Lower leg skin (tissue), 4 donors: ENCODE measurements at regions not wholly inside any gene's neighbourhood (a gene's known extent, or its start where the extent isn't known, plus 50 kb on each side); places are given as distances from the start of the nearest gene placed in this dataset.

Experiments used
- DNase-seq, 2 donors: peaks; one replicate each; pipeline ENCODE4 v3.0.0-alpha.2; 2019; ENCODE audit warnings: low spot score in 2 of 2
- H3K4me3 ChIP-seq: fragments of 200-600 bp; sonication (generic); 2 replicates; pipeline ENCODE4 v1.5.1; 2017; ENCODE audit warnings: mild to moderate bottlenecking, low read depth; ENCODE audit not compliant: poor library complexity, severe bottlenecking
- POLR2A ChIP-seq, 2 donors: fragments of 450-650 bp; IDR thresholded peaks; one replicate each; pipeline ENCODE4 v1.6.1; 2016 to 2017; ENCODE audit warnings: antibody characterized with exemption in 2 of 2, mild to moderate bottlenecking in 1 of 2, moderate library complexity in 1 of 2
- WGBS, 2 donors: methylation state at CpG; one replicate each; pipeline ENCODE4 v1.1.5; 2018; 5-methylcytosine and 5-hydroxymethylcytosine counted together
- intact Hi-C: fragments of 100-400 bp; cut with DNase I; formaldehyde crosslinking; loops from one replicate; pipeline ENCODE4 v1.15.0; 2023; ENCODE audit warnings: low total_unique reads
- TF ChIP-seq, protein P1 (sequence below), 3 donors: fragments of 450-650 bp; IDR thresholded peaks; one replicate each; pipeline ENCODE4 v1.5.1; 2016; ENCODE audit warnings: antibody characterized with exemption in 3 of 3, mild to moderate bottlenecking in 3 of 3, moderate library complexity in 2 of 3

DNA sequence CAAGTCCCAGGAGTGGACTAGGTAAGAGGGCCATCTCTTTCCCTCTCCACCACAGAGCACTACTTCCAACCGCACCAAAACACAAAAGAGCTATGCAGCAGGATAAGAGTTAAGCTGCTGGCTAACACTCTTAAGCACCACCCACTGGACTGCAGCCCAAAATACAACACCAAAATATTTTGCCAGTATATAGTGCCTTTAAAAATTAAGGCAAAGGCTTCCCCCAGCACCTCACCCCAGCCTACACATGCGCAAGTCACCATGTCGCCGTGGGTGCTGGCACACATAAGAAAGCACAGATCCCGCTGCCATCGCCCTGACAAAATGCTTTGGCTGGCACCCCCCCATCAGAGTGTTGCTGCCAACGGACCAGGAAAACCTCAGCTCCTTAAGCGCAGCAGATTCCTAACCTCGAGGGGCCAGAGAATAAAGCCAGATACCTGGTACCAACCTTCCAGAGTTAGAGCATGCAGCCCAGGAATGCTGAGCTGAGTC is 608.3 kb downstream of the PCDH17 start:
- TF ChIP-seq, protein P1, sequence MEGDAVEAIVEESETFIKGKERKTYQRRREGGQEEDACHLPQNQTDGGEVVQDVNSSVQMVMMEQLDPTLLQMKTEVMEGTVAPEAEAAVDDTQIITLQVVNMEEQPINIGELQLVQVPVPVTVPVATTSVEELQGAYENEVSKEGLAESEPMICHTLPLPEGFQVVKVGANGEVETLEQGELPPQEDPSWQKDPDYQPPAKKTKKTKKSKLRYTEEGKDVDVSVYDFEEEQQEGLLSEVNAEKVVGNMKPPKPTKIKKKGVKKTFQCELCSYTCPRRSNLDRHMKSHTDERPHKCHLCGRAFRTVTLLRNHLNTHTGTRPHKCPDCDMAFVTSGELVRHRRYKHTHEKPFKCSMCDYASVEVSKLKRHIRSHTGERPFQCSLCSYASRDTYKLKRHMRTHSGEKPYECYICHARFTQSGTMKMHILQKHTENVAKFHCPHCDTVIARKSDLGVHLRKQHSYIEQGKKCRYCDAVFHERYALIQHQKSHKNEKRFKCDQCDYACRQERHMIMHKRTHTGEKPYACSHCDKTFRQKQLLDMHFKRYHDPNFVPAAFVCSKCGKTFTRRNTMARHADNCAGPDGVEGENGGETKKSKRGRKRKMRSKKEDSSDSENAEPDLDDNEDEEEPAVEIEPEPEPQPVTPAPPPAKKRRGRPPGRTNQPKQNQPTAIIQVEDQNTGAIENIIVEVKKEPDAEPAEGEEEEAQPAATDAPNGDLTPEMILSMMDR (IDR thresholded peaks at IDR 0.05), result no peak
- no peak for TF ChIP-seq POLR2A (IDR thresholded peaks at IDR 0.05)
- 77 to 89% methylated on average over 9 of the region's 9 CpGs for WGBS, 2 donors
- intact Hi-C loops, result no loop called here
- no peak for DNase-seq
- H3K4me3 ChIP-seq, result no peak overlapping the region

DNA sequence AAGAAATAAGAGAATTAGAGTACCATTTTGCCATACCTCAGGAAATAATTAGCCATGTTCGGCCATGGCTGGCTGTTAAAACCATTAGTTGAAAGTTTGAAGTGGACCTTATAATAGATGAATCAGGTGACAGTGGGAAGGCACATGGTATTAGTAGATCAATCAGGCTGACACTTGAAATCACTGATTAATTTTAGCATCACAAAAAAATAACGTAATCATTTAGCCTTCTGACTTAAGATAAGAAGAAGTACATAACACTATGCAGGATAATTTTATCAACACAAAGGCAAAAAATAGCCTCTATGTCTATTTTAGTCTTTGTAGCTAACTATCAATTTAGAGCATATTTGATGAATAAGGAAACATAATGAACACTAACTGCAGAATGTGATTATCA is 615.5 kb downstream of the PCDH17 start:
- no peak overlapping the region for H3K4me3 ChIP-seq
- no peak for DNase-seq
- intact Hi-C loops, result no loop called here
- TF ChIP-seq, protein P1 (IDR thresholded peaks at IDR 0.05), result no peak
- no peak for TF ChIP-seq POLR2A (IDR thresholded peaks at IDR 0.05)
- 86 to 87% methylated on average over 2 of the region's 2 CpGs for WGBS, 2 donors

DNA sequence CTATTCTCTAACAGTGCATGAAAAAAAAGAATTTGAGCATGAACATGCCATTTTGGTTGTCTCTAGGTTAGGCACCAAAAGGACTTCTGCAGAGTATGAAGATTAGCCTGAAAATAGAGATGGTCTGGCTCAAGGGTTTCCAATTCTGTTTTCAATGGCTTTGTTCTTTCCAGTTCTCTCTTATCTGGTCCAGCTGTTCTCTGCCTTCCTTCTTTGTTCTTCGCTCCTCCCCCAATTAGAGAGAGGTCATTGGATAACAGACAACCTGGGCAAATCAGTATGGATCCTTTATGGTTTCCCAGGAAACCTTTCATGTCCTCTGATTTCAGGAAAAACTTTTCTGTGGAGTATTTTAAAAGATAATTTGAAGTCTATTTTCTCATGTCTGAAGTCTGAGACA is 623.4 kb downstream of the PCDH17 start:
- intact Hi-C loops, result no loop called here
- H3K4me3 ChIP-seq, result no peak overlapping the region
- 83 to 88% methylated on average over 1 of the region's 1 CpG for WGBS, 2 donors
- no peak for DNase-seq
- TF ChIP-seq, protein P1 (IDR thresholded peaks at IDR 0.05), result no peak
- TF ChIP-seq POLR2A (IDR thresholded peaks at IDR 0.05), result no peak

DNA sequence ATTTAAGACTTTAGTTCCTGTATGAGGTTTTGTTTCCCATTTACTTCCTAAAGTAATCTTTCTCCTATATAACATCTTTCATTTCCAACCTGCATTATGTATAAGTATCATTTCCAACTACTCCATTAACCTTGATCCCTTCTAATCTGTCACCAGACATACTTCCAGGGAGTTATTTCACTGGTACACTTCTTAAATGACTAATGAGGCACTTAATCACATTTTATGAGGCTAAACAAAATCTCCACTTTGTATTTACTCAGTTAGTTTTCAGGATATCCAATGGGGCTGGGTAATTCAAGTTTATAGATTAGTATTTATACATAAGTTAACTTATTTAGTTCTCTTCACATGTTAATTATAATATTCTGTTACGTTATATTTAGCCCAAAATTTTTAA is 634.7 kb downstream of the PCDH17 start:
- intact Hi-C loops, result no loop called here
- WGBS, 2 donors, result 84 to 89% methylated on average over 1 of the region's 1 CpG
- TF ChIP-seq POLR2A (IDR thresholded peaks at IDR 0.05), result no peak
- TF ChIP-seq, protein P1 (IDR thresholded peaks at IDR 0.05), result no peak
- no peak for DNase-seq
- no peak overlapping the region for H3K4me3 ChIP-seq

DNA sequence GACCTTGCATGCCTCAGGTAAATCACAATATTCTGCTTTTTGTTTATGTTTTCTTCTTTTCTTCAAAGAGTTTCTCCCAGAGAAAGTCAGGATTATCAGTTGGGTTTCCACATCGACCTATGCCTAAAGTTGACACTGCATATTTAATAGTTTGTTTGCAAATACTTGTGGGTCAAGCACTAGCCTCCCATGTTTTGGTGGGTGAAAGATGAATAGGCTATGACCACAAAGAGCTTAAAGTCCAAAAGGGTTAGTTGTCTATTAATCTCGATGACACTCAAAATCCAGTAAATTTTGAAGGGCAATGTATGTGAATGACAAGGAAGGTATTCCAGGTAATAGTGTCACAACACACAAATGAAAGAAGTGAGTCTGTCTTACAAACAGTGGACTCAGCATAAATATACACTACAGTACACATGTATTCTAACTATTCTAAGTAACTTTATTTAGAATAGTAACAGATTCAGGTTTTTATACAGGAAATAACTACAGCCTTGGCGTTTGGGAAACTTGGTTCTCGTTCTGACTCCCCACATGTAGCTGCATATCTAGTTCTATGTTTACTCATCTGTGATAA is 667.1 kb downstream of the PCDH17 start:
- no peak for TF ChIP-seq POLR2A (IDR thresholded peaks at IDR 0.05)
- TF ChIP-seq, protein P1 (IDR thresholded peaks at IDR 0.05), result no peak
- no peak overlapping the region for H3K4me3 ChIP-seq
- 90 to 92% methylated on average over 4 of the region's 4 CpGs for WGBS, 2 donors
- intact Hi-C loops, result no loop called here
- DNase-seq, result no peak

DNA sequence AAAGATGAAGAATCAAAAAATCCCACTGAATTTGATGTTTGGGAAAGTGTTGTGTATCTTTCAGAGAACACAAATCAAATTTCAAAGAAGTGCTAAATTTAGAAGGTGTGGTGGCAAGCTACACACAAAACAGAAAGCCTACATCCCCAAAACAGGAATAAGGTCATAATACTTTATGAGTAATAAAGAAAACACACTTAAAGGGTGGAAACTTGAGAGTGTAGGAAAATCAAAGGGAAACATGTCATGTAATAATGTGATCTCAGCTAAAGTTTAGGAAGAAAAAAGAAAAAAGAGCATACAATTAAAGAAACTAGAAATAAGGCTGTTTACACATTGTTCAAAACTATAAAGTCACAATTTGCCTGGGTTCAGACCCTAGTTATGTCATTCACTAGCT is 668.7 kb downstream of the PCDH17 start:
- DNase-seq, result no peak
- H3K4me3 ChIP-seq, result no peak overlapping the region
- TF ChIP-seq, protein P1 (IDR thresholded peaks at IDR 0.05), result no peak
- no peak for TF ChIP-seq POLR2A (IDR thresholded peaks at IDR 0.05)
- intact Hi-C loops, result no loop called here
